Spleen (tissue), 7 donors: ENCODE measurements at regions not wholly inside any gene's neighbourhood (a gene's known extent, or its start where the extent isn't known, plus 50 kb on each side); places are given as distances from the start of the nearest gene placed in this dataset.

Experiments used
- CTCF ChIP-seq, 11 experiments: fragments of 200-600 bp in 7 of 11; fragments of 450-650 bp in 4 of 11; sonication (generic) in 4 of 11; IDR thresholded peaks in 8 of 11; conservative IDR thresholded peaks in 3 of 11; 1 replicate in 7 of 11; 2 replicates in 4 of 11; pipeline versions ENCODE4 v1.4.0 to v1.8.0; 2016 to 2021; ENCODE audit warnings: antibody characterized with exemption in 11 of 11, inconsistent platforms in 4 of 11, mild to moderate bottlenecking in 1 of 11
- POLR2A ChIP-seq, 3 donors: fragments of 450-650 bp; IDR thresholded peaks; one replicate each; pipeline ENCODE4 v1.5.1; 2017; ENCODE audit warnings: antibody characterized with exemption in 3 of 3, mild to moderate bottlenecking in 1 of 3
- donor health status: DM: no; HTN: no; CAD: no; lungs with moderate emphysema.
- donor health status: DM: no; HTN: no; CAD: no.
- donor health status: DM: no; HTN: no; CAD: no.

GRCh38 chr13:76503766-76504165, 382.4 kb downstream of the KCTD12 start:
- TF ChIP-seq POLR2A (IDR thresholded peaks at IDR 0.05) = no peak
- TF ChIP-seq CTCF (IDR thresholded peaks at IDR 0.05 in 8 of 11, conservative IDR thresholded peaks at IDR 0.05 in 3 of 11) = no peak
